Lower leg skin (tissue), 3 donors: ENCODE measurements at regions not wholly inside any gene's neighbourhood (a gene's known extent, or its start where the extent isn't known, plus 50 kb on each side); places are given as distances from the start of the nearest gene placed in this dataset.

ENCODE experiments used
- POLR2A ChIP-seq, 2 donors: fragments of 450-650 bp; IDR thresholded peaks; one replicate each; pipeline ENCODE4 v1.6.1; 2016 to 2017; ENCODE audit warnings: antibody characterized with exemption in 2 of 2, mild to moderate bottlenecking in 1 of 2, moderate library complexity in 1 of 2
- TF ChIP-seq, protein P1 (sequence below), 3 donors: fragments of 450-650 bp; IDR thresholded peaks; one replicate each; pipeline ENCODE4 v1.5.1; 2016; ENCODE audit warnings: antibody characterized with exemption in 3 of 3, mild to moderate bottlenecking in 3 of 3, moderate library complexity in 2 of 3

DNA sequence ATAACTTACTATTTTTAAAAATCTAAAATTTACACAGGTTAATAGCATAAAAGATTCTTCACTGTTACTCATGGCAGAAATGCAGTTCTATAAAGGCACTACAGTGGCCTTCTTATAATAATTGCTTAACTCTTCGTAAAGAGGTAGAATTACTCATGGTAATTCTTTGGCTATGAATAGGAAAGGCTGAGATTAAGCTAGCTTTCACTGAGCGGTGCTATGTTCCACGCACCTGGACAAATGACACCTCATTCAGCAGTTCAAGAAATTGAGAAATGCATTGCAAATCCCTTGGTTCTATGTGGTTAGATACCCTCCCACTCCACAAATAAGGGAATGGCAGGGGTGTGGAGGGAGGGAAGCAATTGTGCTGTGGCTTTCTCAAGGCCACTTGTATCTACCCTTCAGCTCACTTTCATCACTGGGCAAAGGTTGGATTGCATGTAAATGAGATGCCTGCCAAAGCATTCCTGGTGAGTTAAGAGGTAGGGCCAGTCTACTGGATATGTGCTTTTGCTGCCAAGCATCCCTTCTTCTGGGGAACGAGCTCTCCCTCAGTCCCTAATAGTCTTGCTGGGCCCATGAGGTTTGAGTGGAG lies 210.9 kb downstream of the TEX36 start:
- TF ChIP-seq, protein P1, sequence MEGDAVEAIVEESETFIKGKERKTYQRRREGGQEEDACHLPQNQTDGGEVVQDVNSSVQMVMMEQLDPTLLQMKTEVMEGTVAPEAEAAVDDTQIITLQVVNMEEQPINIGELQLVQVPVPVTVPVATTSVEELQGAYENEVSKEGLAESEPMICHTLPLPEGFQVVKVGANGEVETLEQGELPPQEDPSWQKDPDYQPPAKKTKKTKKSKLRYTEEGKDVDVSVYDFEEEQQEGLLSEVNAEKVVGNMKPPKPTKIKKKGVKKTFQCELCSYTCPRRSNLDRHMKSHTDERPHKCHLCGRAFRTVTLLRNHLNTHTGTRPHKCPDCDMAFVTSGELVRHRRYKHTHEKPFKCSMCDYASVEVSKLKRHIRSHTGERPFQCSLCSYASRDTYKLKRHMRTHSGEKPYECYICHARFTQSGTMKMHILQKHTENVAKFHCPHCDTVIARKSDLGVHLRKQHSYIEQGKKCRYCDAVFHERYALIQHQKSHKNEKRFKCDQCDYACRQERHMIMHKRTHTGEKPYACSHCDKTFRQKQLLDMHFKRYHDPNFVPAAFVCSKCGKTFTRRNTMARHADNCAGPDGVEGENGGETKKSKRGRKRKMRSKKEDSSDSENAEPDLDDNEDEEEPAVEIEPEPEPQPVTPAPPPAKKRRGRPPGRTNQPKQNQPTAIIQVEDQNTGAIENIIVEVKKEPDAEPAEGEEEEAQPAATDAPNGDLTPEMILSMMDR (IDR thresholded peaks at IDR 0.05) = no peak
- TF ChIP-seq POLR2A (IDR thresholded peaks at IDR 0.05) = no peak
